MM.1S (cell line): ENCODE measurements at regions not wholly inside any gene's neighbourhood (a gene's known extent, or its start where the extent isn't known, plus 50 kb on each side); places are given as distances from the start of the nearest gene placed in this dataset.

Experiments
- EZH2 ChIP-seq: fragments of 300-600 bp; sonication (generic); optimal IDR thresholded peaks from 2 replicates; pipeline ENCODE3; 2017; ENCODE audit warnings: low read depth, mild to moderate bottlenecking, antibody characterized with exemption, low read length, mixed read lengths
- EZH2phosphoT487 ChIP-seq: fragments of 300-600 bp; sonication (generic); IDR thresholded peaks from 2 replicates; pipeline ENCODE4 v1.6.1; 2018; ENCODE audit warnings: antibody characterized with exemption, low read length
- TF ChIP-seq, protein P1 (sequence below): fragments of 300-600 bp; sonication (generic); IDR thresholded peaks from 2 replicates; pipeline ENCODE4 v1.5.1; 2016; ENCODE audit warnings: antibody characterized with exemption, low read length, mixed read lengths

DNA sequence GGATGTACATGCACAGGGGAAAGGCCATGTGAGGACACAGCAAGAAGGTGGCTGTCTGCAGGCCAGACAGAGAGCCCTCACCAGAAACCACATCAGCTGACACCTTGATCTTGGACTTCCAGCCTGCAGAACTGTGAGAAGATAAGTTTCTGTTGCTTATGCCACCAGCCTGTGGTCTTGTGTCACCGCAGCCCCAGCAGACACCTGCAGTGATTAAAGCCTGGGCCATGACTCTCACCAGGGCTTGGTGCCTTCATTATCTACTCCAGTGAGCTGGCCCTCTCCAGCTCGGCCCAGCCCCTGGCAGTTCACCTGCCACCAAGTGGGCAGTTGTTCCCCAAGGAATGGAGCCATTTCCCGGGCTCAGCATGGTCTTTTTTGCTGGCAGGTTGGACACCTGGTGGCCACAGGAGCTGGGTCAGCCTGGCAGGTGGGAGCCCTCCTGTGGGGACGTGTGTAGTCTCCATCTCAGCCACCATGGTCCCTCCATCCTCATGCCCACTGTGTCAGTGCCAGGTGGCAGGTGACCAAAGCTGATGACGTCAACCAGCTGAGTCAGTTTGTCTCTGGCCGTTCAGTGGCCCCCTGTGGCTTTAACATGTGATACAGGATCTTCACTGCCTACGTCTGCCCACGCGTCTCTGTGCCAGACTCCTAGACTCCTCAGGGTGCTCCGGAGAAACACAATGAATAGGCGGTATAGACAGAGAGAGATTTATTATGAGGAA lies 99.9 kb upstream of the PPP1R26 start:
- TF ChIP-seq, protein P1, sequence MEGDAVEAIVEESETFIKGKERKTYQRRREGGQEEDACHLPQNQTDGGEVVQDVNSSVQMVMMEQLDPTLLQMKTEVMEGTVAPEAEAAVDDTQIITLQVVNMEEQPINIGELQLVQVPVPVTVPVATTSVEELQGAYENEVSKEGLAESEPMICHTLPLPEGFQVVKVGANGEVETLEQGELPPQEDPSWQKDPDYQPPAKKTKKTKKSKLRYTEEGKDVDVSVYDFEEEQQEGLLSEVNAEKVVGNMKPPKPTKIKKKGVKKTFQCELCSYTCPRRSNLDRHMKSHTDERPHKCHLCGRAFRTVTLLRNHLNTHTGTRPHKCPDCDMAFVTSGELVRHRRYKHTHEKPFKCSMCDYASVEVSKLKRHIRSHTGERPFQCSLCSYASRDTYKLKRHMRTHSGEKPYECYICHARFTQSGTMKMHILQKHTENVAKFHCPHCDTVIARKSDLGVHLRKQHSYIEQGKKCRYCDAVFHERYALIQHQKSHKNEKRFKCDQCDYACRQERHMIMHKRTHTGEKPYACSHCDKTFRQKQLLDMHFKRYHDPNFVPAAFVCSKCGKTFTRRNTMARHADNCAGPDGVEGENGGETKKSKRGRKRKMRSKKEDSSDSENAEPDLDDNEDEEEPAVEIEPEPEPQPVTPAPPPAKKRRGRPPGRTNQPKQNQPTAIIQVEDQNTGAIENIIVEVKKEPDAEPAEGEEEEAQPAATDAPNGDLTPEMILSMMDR, result no peak
- TF ChIP-seq EZH2 (no peak), EZH2phosphoT487 (no peak)
